Stimulated activated naive B cell treated with anti-CD40 and anti-IgM and Interleukin-4, amounts not matched to agents 10 μg/mL and 1 μg/mL and 100 μg/mL, for 72 hours (primary cell): ENCODE measurements at regions not wholly inside any gene's neighbourhood (a gene's known extent, or its start where the extent isn't known, plus 50 kb on each side); places are given as distances from the start of the nearest gene placed in this dataset.
A peak's percentile ranks its signal among the peaks of the same experiment; 100 is the strongest.

Experiments
- ATAC-seq, 2 donors: fragments of 150-1000 bp; cut with Tn5 transposase; replicated peaks; 2 replicates each; pipeline ENCODE4 v1.10.0; 2021; ENCODE audit warnings: moderate library complexity in 1 of 2
- DNase-seq: peaks from one replicate; pipeline ENCODE4 v3.0.0; 2021
- H3K27ac Mint-ChIP-seq: one replicate; pipeline ENCODE4 v1.8.0; 2022; ENCODE audit warnings: mild to moderate bottlenecking, mixed read lengths
- H3K27me3 Mint-ChIP-seq, 2 donors: one replicate each; pipeline ENCODE4 v1.8.0; 2022; ENCODE audit warnings: mixed read lengths in 2 of 2
- H3K36me3 Mint-ChIP-seq, 2 donors: one replicate each; pipeline ENCODE4 v1.8.0; 2022; ENCODE audit warnings: mixed read lengths in 2 of 2, mild to moderate bottlenecking in 1 of 2
- H3K4me1 Mint-ChIP-seq, 2 donors: one replicate each; pipeline ENCODE4 v1.8.0; 2022; ENCODE audit warnings: mixed read lengths in 2 of 2, mild to moderate bottlenecking in 1 of 2
- H3K4me3 Mint-ChIP-seq, 2 donors: one replicate each; pipeline ENCODE4 v1.8.0; 2022; ENCODE audit warnings: mild to moderate bottlenecking in 2 of 2, mixed read lengths in 2 of 2, moderate library complexity in 1 of 2
- H3K9me3 Mint-ChIP-seq, 2 donors: one replicate each; pipeline ENCODE4 v1.8.0; 2022; ENCODE audit warnings: mixed read lengths in 2 of 2, mild to moderate bottlenecking in 1 of 2

DNA sequence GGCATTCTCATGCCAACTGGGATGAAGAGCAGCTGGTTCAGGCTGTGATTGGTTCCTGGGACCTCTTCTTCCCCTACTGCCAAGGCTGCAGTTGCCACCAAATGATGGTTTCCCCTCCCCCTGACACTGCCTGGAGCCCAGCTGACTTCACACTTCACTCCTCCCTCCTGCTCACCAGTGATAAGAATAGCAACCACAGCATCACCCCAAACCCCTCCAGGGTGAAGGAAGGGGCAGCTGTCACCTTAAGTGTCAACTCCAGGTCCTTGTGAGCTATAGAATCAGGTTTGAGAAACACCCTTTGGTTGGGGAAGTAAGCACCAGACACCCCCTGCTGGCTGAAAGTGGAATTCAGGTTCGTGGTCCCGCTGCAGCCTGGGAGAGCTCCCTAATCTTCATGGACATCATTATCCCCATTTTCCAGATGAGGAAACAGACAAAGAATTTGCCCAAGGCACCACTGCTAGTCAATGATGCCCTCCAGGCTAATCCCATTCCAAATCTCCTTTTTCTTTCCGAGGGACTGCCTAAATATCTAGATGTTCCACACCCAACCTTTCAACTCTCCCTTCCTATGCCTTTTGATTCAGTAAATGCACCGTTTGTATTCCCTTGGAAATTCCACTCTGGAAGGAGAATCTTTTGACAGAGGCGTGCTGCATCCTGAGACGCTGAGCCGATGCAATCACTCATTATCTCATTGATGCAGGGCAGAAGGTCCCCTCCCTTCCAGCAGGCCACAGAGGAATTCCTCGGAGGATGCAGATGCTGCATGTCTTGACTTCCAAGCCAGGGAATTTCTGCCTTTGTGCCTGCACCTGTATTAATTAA lies 50.6 kb upstream of the UQCRFS1 start:
- Mint-ChIP-seq H3K27ac (no peak overlapping the region), H3K36me3 (no peaks in the 10 kb centered on the region), H3K4me1 (peaks cover 0 to 4% of the 10 kb centered on the region in 2 donors), H3K4me3 (no peak overlapping the region), H3K27me3 (peaks cover 19 to 29% of the 10 kb centered on the region in 2 donors), H3K9me3 (peaks cover 0 to 3% of the 10 kb centered on the region in 2 donors)
- ATAC-seq (peak; percentile 59 to 61), DNase-seq (peak; percentile 4)

DNA sequence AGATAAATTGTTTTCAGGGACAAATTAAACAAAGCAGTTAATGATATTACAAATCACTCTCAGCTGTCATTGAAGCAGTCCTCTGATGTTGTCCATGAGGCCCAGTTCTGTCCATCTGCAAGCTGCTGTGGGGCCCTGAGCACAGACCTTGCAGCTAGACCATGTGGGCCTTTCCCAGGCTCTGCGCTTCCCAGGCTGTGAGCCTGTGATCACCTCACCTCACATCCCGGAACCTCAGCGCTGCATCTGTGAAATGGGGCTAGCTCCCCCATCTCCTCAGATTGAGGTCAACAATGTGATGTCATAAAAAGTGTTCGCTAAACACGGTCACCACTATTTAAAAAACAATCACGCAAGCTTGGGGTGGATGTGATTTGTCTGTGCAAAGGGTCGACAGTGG lies 51.9 kb upstream of the UQCRFS1 start:
- Mint-ChIP-seq H3K36me3 (no peaks in the 10 kb centered on the region), H3K4me3 (no peak overlapping the region), H3K9me3 (peaks cover 0 to 1% of the 10 kb centered on the region in 2 donors), H3K4me1 (peaks cover 0 to 4% of the 10 kb centered on the region in 2 donors), H3K27ac (no peak overlapping the region), H3K27me3 (peaks cover 19 to 39% of the 10 kb centered on the region in 2 donors)
- no peak for ATAC-seq
- no peak for DNase-seq

DNA sequence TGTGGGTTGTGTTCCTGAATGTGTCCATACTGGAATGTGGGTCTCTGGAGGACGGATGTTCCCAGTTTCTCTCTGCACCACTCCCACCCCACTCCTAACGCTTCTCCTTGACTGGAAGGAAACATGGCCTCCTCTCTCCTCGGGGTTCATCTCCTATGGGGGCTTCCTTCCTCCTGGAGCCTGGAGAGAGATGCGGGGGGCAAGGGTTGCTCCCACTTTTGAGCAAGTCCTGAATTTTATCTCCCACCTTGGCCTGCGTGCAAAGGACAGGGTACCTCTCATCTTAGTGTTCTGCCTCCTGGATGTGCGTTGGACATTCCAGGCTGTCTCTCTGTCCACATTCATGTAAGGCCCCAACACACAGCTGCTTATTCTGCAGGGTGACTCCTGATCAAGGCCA lies 52.5 kb upstream of the UQCRFS1 start:
- H3K36me3 Mint-ChIP-seq, result no peaks in the 10 kb centered on the region
- H3K27me3 Mint-ChIP-seq, result peaks cover 19 to 39% of the 10 kb centered on the region in 2 donors
- H3K27ac Mint-ChIP-seq, result no peak overlapping the region
- DNase-seq (no peak), ATAC-seq (no peak)
- no peak overlapping the region for H3K4me3 Mint-ChIP-seq
- H3K9me3 Mint-ChIP-seq, result peaks cover 0 to under 1% of the 10 kb centered on the region in 2 donors
- peaks cover 0 to 4% of the 10 kb centered on the region in 2 donors for H3K4me1 Mint-ChIP-seq

- Mint-ChIP-seq H3K27ac (no peak overlapping the region), H3K4me1 (peaks cover 0 to 4% of the 10 kb centered on the region in 2 donors), H3K4me3 (no peak overlapping the region), H3K36me3 (no peaks in the 10 kb centered on the region), H3K27me3 (peaks cover 19 to 39% of the 10 kb centered on the region in 2 donors), H3K9me3 (peaks cover 0 to under 1% of the 10 kb centered on the region in 2 donors)
- ATAC-seq (no peak), DNase-seq (no peak)
These were observed 53.0 kb upstream of the UQCRFS1 start for GRCh38 chr19:29266001-29266400.

DNA sequence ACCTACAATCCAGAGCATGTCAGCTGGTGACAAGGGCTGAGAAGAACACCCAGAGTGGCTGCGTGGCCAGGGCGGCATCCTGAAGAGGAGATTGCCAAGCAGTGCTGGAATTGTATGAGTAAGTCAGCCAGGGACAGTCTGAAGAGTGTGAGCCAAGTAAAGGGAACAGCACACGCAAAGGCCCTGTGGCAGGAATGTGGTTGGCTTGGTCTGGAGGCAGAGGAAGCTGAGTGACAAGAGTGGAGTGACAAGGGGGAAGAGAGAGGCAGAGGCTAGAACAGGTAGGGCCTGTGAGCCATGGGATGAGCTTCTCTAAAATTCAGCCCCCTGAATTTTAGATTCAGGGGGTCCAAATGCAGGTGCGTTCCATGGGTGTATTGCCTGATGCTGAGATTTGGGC lies 53.7 kb upstream of the UQCRFS1 start:
- H3K36me3 Mint-ChIP-seq, result no peaks in the 10 kb centered on the region
- H3K27me3 Mint-ChIP-seq, result peaks cover 19 to 39% of the 10 kb centered on the region in 2 donors
- no peak overlapping the region for H3K27ac Mint-ChIP-seq
- H3K4me3 Mint-ChIP-seq, result no peak overlapping the region
- ATAC-seq, result no peak
- peaks cover 0 to 4% of the 10 kb centered on the region in 2 donors for H3K4me1 Mint-ChIP-seq
- peaks cover 0 to 5% of the 10 kb centered on the region in 2 donors for H3K9me3 Mint-ChIP-seq
- DNase-seq, result no peak

- Mint-ChIP-seq H3K27me3 (peaks cover 19 to 39% of the 10 kb centered on the region in 2 donors), H3K4me1 (peaks cover 0 to 4% of the 10 kb centered on the region in 2 donors), H3K9me3 (peaks cover 0 to 5% of the 10 kb centered on the region in 2 donors), H3K36me3 (no peaks in the 10 kb centered on the region), H3K27ac (no peak overlapping the region), H3K4me3 (no peak overlapping the region)
- DNase-seq (no peak), ATAC-seq (no peak)
These were observed 54.8 kb upstream of the UQCRFS1 start for GRCh38 chr19:29267701-29268100.

DNA sequence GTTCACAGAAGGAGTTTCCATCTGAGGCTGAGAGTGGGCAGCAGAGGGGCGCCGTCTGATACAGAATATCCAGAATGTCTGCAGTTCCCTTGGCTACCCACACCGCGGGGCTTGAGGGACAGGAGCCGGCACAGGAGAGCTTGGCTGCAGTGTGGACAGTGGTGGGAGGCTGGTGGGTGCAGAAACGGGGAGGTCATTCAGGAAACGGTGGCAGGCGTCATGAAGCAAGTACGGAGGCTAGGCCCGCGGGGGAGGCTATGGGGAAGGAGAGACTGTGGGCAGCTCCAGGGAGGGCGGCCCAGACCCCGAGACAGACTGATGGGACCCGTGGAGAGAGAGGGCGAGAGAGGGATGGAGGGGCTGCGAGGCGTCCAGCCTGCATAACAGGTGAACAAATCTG lies 55.2 kb upstream of the UQCRFS1 start:
- Mint-ChIP-seq H3K27me3 (peaks cover 19 to 39% of the 10 kb centered on the region in 2 donors), H3K27ac (no peak overlapping the region), H3K4me1 (peaks cover 0 to 4% of the 10 kb centered on the region in 2 donors), H3K9me3 (peaks cover 0 to 5% of the 10 kb centered on the region in 2 donors), H3K4me3 (no peak overlapping the region), H3K36me3 (no peaks in the 10 kb centered on the region)
- no peak for ATAC-seq
- no peak for DNase-seq

DNA sequence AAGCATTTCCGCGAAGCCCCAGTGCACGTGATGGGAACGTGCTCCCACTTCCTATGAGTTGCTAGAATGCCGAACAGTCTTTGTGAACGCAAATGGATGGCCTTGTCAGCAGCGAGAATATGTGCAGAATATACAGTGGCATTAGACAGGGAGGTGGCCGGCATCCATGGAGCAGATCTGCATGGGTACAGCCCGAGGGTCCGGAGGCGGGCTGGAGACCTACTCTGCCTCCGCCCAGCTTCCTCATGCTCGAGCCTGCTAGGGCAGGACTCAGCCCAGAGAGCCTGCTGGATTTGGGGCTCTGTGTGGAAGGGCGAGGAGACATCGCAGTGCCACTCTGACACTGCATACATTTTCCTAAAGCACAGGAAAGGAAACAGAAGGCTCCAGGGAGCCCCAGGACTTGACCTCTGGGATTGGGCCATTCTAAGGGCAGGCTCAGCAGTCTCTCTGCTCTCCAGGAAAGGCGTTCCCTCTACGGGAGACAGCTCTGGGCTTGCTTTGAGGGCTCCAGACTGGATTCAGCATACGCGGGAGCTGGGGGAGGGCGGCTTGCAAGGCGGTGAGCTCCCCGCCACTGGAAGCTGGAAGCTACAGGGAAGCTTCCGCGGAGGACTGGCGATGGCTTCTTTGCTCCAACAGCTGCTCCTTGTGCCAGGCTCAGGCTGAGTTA lies 55.9 kb upstream of the UQCRFS1 start:
- no peaks in the 10 kb centered on the region for H3K36me3 Mint-ChIP-seq
- no peak overlapping the region for H3K27ac Mint-ChIP-seq
- H3K27me3 Mint-ChIP-seq, result peaks cover 12 to 31% of the 10 kb centered on the region in 2 donors
- no peak for DNase-seq
- H3K4me3 Mint-ChIP-seq, result no peak overlapping the region
- no peak for ATAC-seq
- peaks cover 0 to 5% of the 10 kb centered on the region in 2 donors for H3K9me3 Mint-ChIP-seq
- no peaks in the 10 kb centered on the region for H3K4me1 Mint-ChIP-seq

DNA sequence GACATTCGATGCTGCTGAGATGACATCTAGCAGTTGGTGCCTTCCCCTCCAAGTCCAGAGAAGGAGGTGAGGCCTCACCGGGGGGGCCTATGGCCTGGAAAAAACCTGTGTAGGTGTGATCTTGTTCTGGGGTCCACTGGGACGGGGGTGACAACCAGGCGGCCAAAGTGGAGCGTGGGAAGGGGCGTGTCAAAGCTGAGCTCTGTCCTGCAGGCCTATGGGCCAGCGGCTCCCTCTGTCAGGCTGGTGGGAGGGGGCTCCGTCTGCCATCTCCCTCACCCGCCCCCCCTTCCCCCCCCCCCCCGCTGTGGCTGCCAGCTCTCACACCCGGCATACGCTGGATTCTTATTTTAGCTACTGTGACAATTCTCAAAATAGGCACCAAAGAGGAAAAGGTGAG lies 56.7 kb upstream of the UQCRFS1 start:
- Mint-ChIP-seq H3K9me3 (peaks cover 0 to 5% of the 10 kb centered on the region in 2 donors), H3K27ac (no peak overlapping the region), H3K36me3 (no peaks in the 10 kb centered on the region), H3K27me3 (peaks cover 12 to 30% of the 10 kb centered on the region in 2 donors), H3K4me1 (no peaks in the 10 kb centered on the region), H3K4me3 (no peak overlapping the region)
- ATAC-seq, result no peak
- no peak for DNase-seq

DNA sequence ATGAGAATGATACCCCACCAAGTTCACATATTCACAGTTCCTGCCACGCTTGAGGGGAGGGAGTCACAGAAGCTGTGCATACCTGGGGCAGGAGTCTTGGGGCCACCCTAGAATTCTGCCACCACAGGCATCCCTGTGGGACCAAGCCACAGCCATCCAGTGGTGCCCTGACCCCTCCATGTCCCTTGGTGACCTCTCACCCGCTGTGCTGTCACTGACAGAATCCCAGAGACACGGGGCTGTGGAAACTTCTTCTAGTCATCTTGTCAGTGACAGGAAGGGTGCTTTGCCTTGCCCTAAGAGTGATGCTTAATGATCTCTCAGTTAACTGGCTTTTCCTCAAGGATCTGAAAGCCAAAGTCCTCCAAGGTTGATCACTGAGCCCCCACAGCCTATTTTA lies 58.4 kb upstream of the UQCRFS1 start:
- Mint-ChIP-seq H3K27me3 (peaks cover 0 to 21% of the 10 kb centered on the region in 2 donors), H3K27ac (no peak overlapping the region), H3K4me3 (no peak overlapping the region), H3K4me1 (no peaks in the 10 kb centered on the region), H3K9me3 (peaks cover 0 to 5% of the 10 kb centered on the region in 2 donors), H3K36me3 (no peaks in the 10 kb centered on the region)
- ATAC-seq, result no peak
- no peak for DNase-seq

DNA sequence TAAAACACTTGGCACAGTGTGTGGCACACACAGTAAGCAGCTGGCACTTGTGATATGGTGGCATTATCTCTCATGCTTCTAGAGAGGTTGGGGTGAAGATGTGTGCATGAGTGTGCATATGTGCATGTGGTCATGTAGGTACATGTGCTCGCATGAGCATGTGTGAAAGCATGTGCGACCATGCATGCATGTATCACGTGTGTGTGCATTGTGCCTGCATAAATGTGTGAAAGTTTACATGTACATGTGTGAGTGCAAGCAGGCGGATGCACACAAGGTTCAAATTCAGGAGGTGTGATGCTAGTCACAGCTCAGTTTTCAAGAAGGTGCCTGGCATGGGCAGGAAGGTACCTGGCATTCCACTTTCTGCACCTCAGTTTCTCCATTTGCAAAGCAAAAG lies 59.0 kb upstream of the UQCRFS1 start:
- H3K27me3 Mint-ChIP-seq, result peaks cover 0 to 21% of the 10 kb centered on the region in 2 donors
- no peak for ATAC-seq

GRCh38 chr19:29273000-29273640 lies 60.2 kb upstream of the UQCRFS1 start:
- H3K27me3 Mint-ChIP-seq, result peaks cover 4 to 13% of the 10 kb centered on the region in 2 donors
- H3K4me3 Mint-ChIP-seq, result no peak overlapping the region
- ATAC-seq, result no peak
- H3K27ac Mint-ChIP-seq, result no peak overlapping the region
- H3K9me3 Mint-ChIP-seq, result peaks cover 2 to 8% of the 10 kb centered on the region in 2 donors
- no peak for DNase-seq
- peaks cover 2 to 7% of the 10 kb centered on the region in 2 donors for H3K4me1 Mint-ChIP-seq
- H3K36me3 Mint-ChIP-seq, result no peaks in the 10 kb centered on the region

More for the DNA sequence above, 59.0 kb upstream of the UQCRFS1 start:
- Mint-ChIP-seq H3K4me1 (peaks cover under 1 to 2% of the 10 kb centered on the region in 2 donors), H3K36me3 (no peaks in the 10 kb centered on the region), H3K9me3 (peaks cover 0 to 5% of the 10 kb centered on the region in 2 donors), H3K27ac (no peak overlapping the region), H3K4me3 (no peak overlapping the region)
- no peak for DNase-seq

DNA sequence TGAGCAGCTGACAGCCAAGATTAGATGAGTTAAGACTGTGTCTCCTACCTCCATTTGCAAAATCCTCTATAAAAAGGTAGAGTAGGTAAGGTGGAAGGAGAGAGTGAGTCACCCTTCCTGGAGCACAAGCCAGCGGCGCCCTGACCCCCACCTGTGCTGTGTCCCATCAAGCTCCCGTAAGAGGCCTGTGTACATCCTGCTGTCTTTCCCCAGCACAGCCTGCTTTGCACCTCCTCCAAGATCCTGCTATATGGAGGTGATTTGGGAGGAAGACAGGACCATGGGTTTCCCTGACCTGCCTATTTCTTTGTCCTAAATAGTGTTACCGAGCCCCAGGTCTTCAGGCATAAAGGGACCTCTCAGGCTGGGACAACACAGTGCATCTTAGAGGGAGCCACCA lies 62.3 kb upstream of the UQCRFS1 start:
- H3K36me3 Mint-ChIP-seq, result no peaks in the 10 kb centered on the region
- peaks cover 0 to 4% of the 10 kb centered on the region in 2 donors for H3K27me3 Mint-ChIP-seq
- H3K9me3 Mint-ChIP-seq, result peaks cover 2 to 10% of the 10 kb centered on the region in 2 donors
- H3K27ac Mint-ChIP-seq, result no peak overlapping the region
- peaks cover 2 to 7% of the 10 kb centered on the region in 2 donors for H3K4me1 Mint-ChIP-seq
- DNase-seq (no peak), ATAC-seq (no peak)
- no peak overlapping the region for H3K4me3 Mint-ChIP-seq

DNA sequence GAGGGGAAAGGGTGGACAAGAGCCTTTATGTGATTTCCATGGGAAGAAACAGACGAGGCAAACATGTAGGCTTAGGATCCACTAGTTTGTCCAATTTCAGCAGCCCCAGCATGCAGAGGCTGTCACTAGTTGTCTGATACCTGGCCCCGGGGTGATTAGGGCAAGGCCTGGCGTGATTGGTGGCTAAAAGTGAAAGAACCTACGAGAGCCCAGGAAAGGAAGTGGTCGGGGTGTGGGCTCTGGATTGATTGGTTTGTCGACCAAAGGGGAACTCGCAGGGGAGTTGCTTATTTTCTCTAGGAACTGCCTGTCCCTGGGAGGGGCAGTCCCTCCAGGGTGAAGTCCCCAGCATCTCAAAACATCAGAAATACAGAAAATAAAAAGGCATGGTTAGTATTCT lies 64.2 kb upstream of the UQCRFS1 start:
- peaks cover 6 to 11% of the 10 kb centered on the region in 2 donors for H3K9me3 Mint-ChIP-seq
- ATAC-seq (peak; percentile 99 to 100), DNase-seq (peak; percentile 64)
- peaks cover 0 to 13% of the 10 kb centered on the region in 2 donors for H3K27me3 Mint-ChIP-seq
- no peak overlapping the region for H3K27ac Mint-ChIP-seq
- H3K4me3 Mint-ChIP-seq, result peak overlapping the region; percentile 55 to 59
- peaks cover 2 to 7% of the 10 kb centered on the region in 2 donors for H3K4me1 Mint-ChIP-seq
- no peaks in the 10 kb centered on the region for H3K36me3 Mint-ChIP-seq
